Ammon's horn (tissue), 1 donor: ENCODE measurements at regions not wholly inside any gene's neighbourhood (a gene's known extent, or its start where the extent isn't known, plus 50 kb on each side); places are given as distances from the start of the nearest gene placed in this dataset.

ENCODE experiments used
- DNase-seq: peaks from one replicate; pipeline ENCODE4 v3.0.0-alpha.2; 2016; ENCODE audit warnings: low spot score

- no peak for DNase-seq
Measured at GRCh38 chr16:82497139-82497538, 129.6 kb upstream of the CDH13 start.

- DNase-seq: no peak
Measured at GRCh38 chr16:82488460-82488859, 138.3 kb upstream of the CDH13 start.

- DNase-seq: no peak
Measured at GRCh38 chr16:82481455-82481854, 145.3 kb upstream of the CDH13 start.

GRCh38 chr16:82476786-82477185, 150.0 kb upstream of the CDH13 start:
- DNase-seq: no peak

GRCh38 chr16:82470620-82471152, 156.1 kb upstream of the CDH13 start:
- DNase-seq: no peak

GRCh38 chr16:82470016-82470415, 156.8 kb upstream of the CDH13 start:
- DNase-seq: no peak

- DNase-seq: no peak
Measured at GRCh38 chr16:82464187-82464586, 162.6 kb upstream of the CDH13 start.

GRCh38 chr16:82460766-82461165, 166.0 kb upstream of the CDH13 start:
- DNase-seq: no peak

- DNase-seq: no peak
Measured at GRCh38 chr16:82459580-82460256, 167.1 kb upstream of the CDH13 start.

GRCh38 chr16:82456683-82457082, 170.1 kb upstream of the CDH13 start:
- DNase-seq: peak; percentile 77

- DNase-seq: no peak
Measured at GRCh38 chr16:82454566-82454965, 172.2 kb upstream of the CDH13 start.

GRCh38 chr16:82454152-82454551, 172.6 kb upstream of the CDH13 start:
- no peak for DNase-seq

GRCh38 chr16:82452004-82452756, 174.6 kb upstream of the CDH13 start:
- no peak for DNase-seq

- peak; percentile 20 for DNase-seq
Measured at GRCh38 chr16:82451449-82451848, 175.3 kb upstream of the CDH13 start.

- no peak for DNase-seq
Measured at GRCh38 chr16:82440336-82440735, 186.4 kb upstream of the CDH13 start.

- peak; percentile 8 for DNase-seq
Measured at GRCh38 chr16:82439678-82440293, 187.0 kb upstream of the CDH13 start.

- DNase-seq: no peak
Measured at GRCh38 chr16:82433042-82433441, 193.7 kb upstream of the CDH13 start.

GRCh38 chr16:82432261-82432660, 194.5 kb upstream of the CDH13 start:
- peak; percentile 65 for DNase-seq

- DNase-seq: no peak
Measured at GRCh38 chr16:82425661-82426060, 201.1 kb upstream of the CDH13 start.

- DNase-seq: no peak
Measured at GRCh38 chr16:82421851-82422250, 204.9 kb upstream of the CDH13 start.

- DNase-seq: no peak
Measured at GRCh38 chr16:82419332-82419731, 207.4 kb upstream of the CDH13 start.

GRCh38 chr16:82414476-82414875, 212.3 kb upstream of the CDH13 start:
- DNase-seq: no peak

GRCh38 chr16:82412770-82413169, 214.0 kb upstream of the CDH13 start:
- no peak for DNase-seq
